ENCODE measurements at regions not wholly inside any gene's neighbourhood (a gene's known extent, or its start where the extent isn't known, plus 50 kb on each side); places are given as distances from the start of the nearest gene placed in this dataset.

DNA sequence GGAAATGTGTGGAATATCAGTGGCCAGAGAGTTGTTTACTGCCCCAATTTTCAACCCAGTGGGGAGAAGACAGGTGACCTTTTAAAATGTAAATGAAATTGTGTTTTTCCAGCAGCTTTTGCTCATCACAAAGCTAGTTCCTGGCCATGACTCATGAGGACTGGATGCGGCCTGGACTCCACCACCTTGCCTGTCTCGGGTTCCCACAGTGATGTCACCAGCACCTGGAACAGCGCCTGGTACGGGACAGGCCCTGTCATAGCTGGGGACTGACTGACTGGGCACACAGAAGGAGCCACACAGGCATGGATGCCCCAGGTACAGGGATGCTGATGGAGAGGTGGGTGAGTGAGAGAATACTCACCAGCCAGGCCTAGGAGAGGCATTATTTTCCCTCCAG is 277.1 kb downstream of the AJAP1 start:
- TF ChIP-seq ZNF217 (IDR thresholded peaks at IDR 0.05): no peak
- no peak for TF ChIP-seq POLR2AphosphoS5 (IDR thresholded peaks at IDR 0.05; ENCODE audit: low read length)
- TF ChIP-seq CEBPB (IDR thresholded peaks at IDR 0.05; ENCODE audit: borderline replicate concordance in 1 of 2, low read depth in 2 of 2, low read length in 2 of 2): no peak
- TF ChIP-seq IRF3 (IDR thresholded peaks at IDR 0.05): no peak
- TF ChIP-seq KAT2A (conservative IDR thresholded peaks at IDR 0.05; ENCODE audit: control insufficient read depth, low read depth, low read length): no peak
- TF ChIP-seq NR2F1 (conservative IDR thresholded peaks at IDR 0.05): no peak
- TF ChIP-seq DPF2 (IDR thresholded peaks at IDR 0.05): no peak
- no peak for TF ChIP-seq TBL1XR1 (IDR thresholded peaks at IDR 0.05; ENCODE audit: low read depth, low read length)
- no peak for TF ChIP-seq CREM (IDR thresholded peaks at IDR 0.05; ENCODE audit: low read depth)
- TF ChIP-seq RCOR1 (conservative IDR thresholded peaks at IDR 0.05; ENCODE audit: low read depth, low read length): no peak
- no peak for TF ChIP-seq HSF1 (IDR thresholded peaks at IDR 0.05; ENCODE audit: low read depth, low read length)
- intact Hi-C loops (cut with micrococcal nuclease; ENCODE audit: unreplicated experiment): no loop called here
- H3K27ac ChIP-seq (ENCODE audit: control insufficient read depth, insufficient read depth): no peak overlapping the region
- RAD21 ChIA-PET (ENCODE audit: unreplicated experiment): no interaction called here
- no peak overlapping the region for H3K9ac ChIP-seq (ENCODE audit: control insufficient read depth, insufficient read depth, low read length)
- no peak overlapping the region for H2AFZ ChIP-seq (ENCODE audit: control insufficient read depth, low read depth, low read length)
- no peaks in the 10 kb centered on the region for H3K36me3 ChIP-seq (ENCODE audit: control insufficient read depth in 2 of 2, insufficient read depth in 2 of 2, low read length in 1 of 2)
- no peaks in the 10 kb centered on the region for H3K4me1 ChIP-seq (ENCODE audit: control insufficient read depth, insufficient read depth, low read length)
- no peak overlapping the region for H3K4me2 ChIP-seq (ENCODE audit: control insufficient read depth, insufficient read depth)
- WGBS (ENCODE audit: insufficient coverage, insufficient replicate concordance, low lambda C conversion rate, missing lambda C conversion rate): 14% methylated on average over 4 of the region's 4 CpGs
- in situ Hi-C loops (cut with MboI): no loop called here
- H4K20me1 ChIP-seq (ENCODE audit: control insufficient read depth, insufficient read depth): no peaks in the 10 kb centered on the region
- no TSS peak for BruUV-seq (replicated peaks)
- ATAC-seq (no peak), DNase-seq (ENCODE audit: low read depth, low spot score) (no peak), FAIRE-seq (no peak)
- H3K9me3 ChIP-seq (replicated peaks; ENCODE audit: control insufficient read depth, insufficient read depth, low read length): no peaks in the 10 kb centered on the region
- H3K79me2 ChIP-seq (ENCODE audit: control insufficient read depth, insufficient read depth, low read length): no peaks in the 10 kb centered on the region
- no peak overlapping the region for H3K4me3 ChIP-seq
- CTCF ChIA-PET: no interaction called here
- SMC1A ChIA-PET (ENCODE audit: uncharacterized antibody, unreplicated experiment): no interaction called here
- H3K27me3 ChIP-seq (replicated peaks in 1 of 2; ENCODE audit: control insufficient read depth in 2 of 2, insufficient read depth in 2 of 2, low read length in 1 of 2): no peaks in the 10 kb centered on the region
- POLR2A ChIA-PET: no interaction called here
